ENCODE measurements at regions not wholly inside any gene's neighbourhood (a gene's known extent, or its start where the extent isn't known, plus 50 kb on each side); places are given as distances from the start of the nearest gene placed in this dataset.

DNA sequence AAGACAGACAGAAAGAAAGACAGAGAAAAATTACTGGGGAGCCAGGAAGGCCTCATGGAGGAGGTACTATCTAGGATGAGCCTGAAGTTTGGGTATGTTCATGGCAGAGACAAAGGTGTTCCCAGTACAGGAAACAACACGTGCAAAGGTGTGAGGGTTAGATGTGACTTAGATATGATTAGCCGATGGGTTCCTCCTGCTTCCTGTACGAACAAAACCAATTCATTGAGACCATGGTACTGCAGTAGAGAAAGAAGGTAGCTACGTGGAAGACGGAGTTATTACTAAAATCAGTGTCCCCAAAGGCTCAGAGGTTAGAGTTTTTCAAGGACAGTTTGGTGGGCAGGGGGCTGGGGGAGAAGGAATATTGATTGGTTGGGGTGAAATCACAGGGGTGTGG, 55.2 kb upstream of the CHST3 start:
- TF ChIP-seq POLR2A (IDR thresholded peaks at IDR 0.05; ENCODE audit: low read depth, low read length): no peak
- no peak for TF ChIP-seq POLR2AphosphoS5 (IDR thresholded peaks at IDR 0.05; ENCODE audit: low read depth, low read length)
